ENCODE measurements at regions not wholly inside any gene's neighbourhood (a gene's known extent, or its start where the extent isn't known, plus 50 kb on each side); places are given as distances from the start of the nearest gene placed in this dataset.

DNA sequence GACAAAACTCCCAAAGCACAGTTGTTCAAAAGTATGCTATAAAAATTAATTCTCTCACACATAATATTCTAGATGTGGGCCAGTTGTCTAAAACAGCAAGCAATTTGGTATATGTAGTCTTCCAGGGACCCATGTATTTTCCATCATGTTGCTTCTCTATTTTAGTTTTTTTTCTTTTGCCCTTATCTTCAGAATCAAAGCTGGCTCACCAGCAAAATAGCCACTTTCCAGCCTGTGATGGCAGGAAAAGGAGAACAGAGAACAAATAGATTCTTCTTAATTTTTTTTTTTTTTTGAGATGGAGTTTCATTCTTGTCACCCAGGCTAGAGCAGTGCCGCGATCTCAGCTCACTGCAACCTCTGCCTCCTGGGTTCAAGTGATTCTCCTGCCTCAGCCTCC lies 680.8 kb upstream of the TENM3 start (continued):
- TF ChIP-seq, protein P1, sequence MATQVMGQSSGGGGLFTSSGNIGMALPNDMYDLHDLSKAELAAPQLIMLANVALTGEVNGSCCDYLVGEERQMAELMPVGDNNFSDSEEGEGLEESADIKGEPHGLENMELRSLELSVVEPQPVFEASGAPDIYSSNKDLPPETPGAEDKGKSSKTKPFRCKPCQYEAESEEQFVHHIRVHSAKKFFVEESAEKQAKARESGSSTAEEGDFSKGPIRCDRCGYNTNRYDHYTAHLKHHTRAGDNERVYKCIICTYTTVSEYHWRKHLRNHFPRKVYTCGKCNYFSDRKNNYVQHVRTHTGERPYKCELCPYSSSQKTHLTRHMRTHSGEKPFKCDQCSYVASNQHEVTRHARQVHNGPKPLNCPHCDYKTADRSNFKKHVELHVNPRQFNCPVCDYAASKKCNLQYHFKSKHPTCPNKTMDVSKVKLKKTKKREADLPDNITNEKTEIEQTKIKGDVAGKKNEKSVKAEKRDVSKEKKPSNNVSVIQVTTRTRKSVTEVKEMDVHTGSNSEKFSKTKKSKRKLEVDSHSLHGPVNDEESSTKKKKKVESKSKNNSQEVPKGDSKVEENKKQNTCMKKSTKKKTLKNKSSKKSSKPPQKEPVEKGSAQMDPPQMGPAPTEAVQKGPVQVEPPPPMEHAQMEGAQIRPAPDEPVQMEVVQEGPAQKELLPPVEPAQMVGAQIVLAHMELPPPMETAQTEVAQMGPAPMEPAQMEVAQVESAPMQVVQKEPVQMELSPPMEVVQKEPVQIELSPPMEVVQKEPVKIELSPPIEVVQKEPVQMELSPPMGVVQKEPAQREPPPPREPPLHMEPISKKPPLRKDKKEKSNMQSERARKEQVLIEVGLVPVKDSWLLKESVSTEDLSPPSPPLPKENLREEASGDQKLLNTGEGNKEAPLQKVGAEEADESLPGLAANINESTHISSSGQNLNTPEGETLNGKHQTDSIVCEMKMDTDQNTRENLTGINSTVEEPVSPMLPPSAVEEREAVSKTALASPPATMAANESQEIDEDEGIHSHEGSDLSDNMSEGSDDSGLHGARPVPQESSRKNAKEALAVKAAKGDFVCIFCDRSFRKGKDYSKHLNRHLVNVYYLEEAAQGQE (IDR thresholded peaks at IDR 0.05; ENCODE audit: low read depth) = no peak
- TF ChIP-seq YY1 (IDR thresholded peaks at IDR 0.05; ENCODE audit: extremely low read depth, insufficient replicate concordance, low read depth, low read length) = no peak

DNA sequence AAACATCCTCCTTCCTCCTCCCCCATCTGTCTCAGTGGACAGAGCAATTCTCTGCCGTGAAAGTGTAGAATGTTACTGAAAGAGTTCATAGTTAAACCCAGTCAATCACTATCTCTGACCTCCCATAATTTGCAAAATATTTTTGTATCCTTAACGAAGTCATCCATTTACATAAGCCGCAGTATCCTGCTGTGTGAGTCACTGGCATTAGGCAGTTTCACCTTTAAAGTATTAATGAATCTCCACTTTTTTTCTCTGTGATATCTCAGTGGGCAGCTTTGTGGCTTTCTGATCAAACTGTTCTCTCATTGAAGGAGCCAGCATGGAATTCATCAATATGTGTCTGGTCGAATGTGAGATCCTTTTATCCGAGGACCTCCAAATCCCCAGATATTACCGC lies 678.6 kb upstream of the TENM3 start:
- Histone ChIP-seq H3K36me3 (ENCODE audit: control insufficient read depth in 1 of 2, insufficient read depth in 2 of 2, low read length in 2 of 2) (no peaks in the 10 kb centered on the region), H3K27me3 (ENCODE audit: insufficient read depth, low read length) (no peaks in the 10 kb centered on the region), H3K27ac (ENCODE audit: low read depth, low read length) (no peak overlapping the region), H3K79me2 (ENCODE audit: insufficient read depth, low read length) (no peaks in the 10 kb centered on the region), H2AFZ (ENCODE audit: low read depth, low read length, poor library complexity, severe bottlenecking) (no peak overlapping the region), H3K4me1 (ENCODE audit: control insufficient read depth in 1 of 2, insufficient read depth in 2 of 2, low read length in 2 of 2) (no peaks in the 10 kb centered on the region), H3K4me2 (ENCODE audit: low read length) (no peak overlapping the region), H4K20me1 (ENCODE audit: insufficient read depth) (no peaks in the 10 kb centered on the region), H3K9ac (ENCODE audit: low read length) (no peak overlapping the region), H3K4me3 (replicated peaks in 1 of 2; ENCODE audit: low read depth in 1 of 2, low read length in 2 of 2) (no peak overlapping the region), H3K9me2 (ENCODE audit: insufficient read depth) (no peaks in the 10 kb centered on the region), H3K9me3 (ENCODE audit: control insufficient read depth in 1 of 2, insufficient read depth in 1 of 2, low read depth in 1 of 2, low read length in 2 of 2) (no peaks in the 10 kb centered on the region)
- CTCF ChIA-PET = no interaction called here
- RAD21 ChIA-PET (ENCODE audit: low non-redundant PET in 1 of 2, low total read pairs in 2 of 2, uncharacterized antibody in 2 of 2, unreplicated experiment in 2 of 2) = no interaction called here
- DNase-seq (ENCODE audit: low read depth, low spot score) = no peak
- no peak for TF ChIP-seq SRF (IDR thresholded peaks at IDR 0.05; ENCODE audit: low read depth)
- TF ChIP-seq ELF1 (IDR thresholded peaks at IDR 0.05; ENCODE audit: borderline replicate concordance, low read depth) = no peak
- TF ChIP-seq SP1 (IDR thresholded peaks at IDR 0.05; ENCODE audit: low read depth) = no peak
- no peak for TF ChIP-seq ZNF274 (IDR thresholded peaks at IDR 0.05; ENCODE audit: low read depth, low read length)
- TF ChIP-seq CEBPB (IDR thresholded peaks at IDR 0.05; ENCODE audit: low read depth) = no peak
- TF ChIP-seq, protein P1 (IDR thresholded peaks at IDR 0.05; ENCODE audit: low read depth) = no peak
- no peak for TF ChIP-seq YY1 (IDR thresholded peaks at IDR 0.05; ENCODE audit: extremely low read depth, insufficient replicate concordance, low read depth, low read length)
- TF ChIP-seq, protein P2, sequence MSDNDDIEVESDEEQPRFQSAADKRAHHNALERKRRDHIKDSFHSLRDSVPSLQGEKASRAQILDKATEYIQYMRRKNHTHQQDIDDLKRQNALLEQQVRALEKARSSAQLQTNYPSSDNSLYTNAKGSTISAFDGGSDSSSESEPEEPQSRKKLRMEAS (IDR thresholded peaks at IDR 0.05) = no peak
- TF ChIP-seq CBX3 (IDR thresholded peaks at IDR 0.05; ENCODE audit: low read depth) = no peak
- no peak for TF ChIP-seq EZH2phosphoT487 (IDR thresholded peaks at IDR 0.05; ENCODE audit: borderline replicate concordance)
- TF ChIP-seq RAD21 (IDR thresholded peaks at IDR 0.05; ENCODE audit: low read depth) = no peak
- TF ChIP-seq SIN3A (IDR thresholded peaks at IDR 0.05; ENCODE audit: low read depth) = no peak
- no peak for TF ChIP-seq ZFX (IDR thresholded peaks at IDR 0.05)
- intact Hi-C loops (cut with micrococcal nuclease) = no loop called here
- no TSS peak for BruUV-seq (replicated peaks)
- POLR2A ChIA-PET = no interaction called here
- no peak for ATAC-seq

All from HCT116 (cell line).